Right lobe of liver (tissue), 4 donors: ENCODE measurements at regions not wholly inside any gene's neighbourhood (a gene's known extent, or its start where the extent isn't known, plus 50 kb on each side); places are given as distances from the start of the nearest gene placed in this dataset.
"Not testable (repeated sequence)": the region's sequence is repeated elsewhere in the genome, so short reads cannot be mapped to it uniquely, and the experiment has no call there.

Experiments
- CTCF ChIP-seq, 4 donors: fragments of 200-600 bp in 3 of 4; fragments of 450-650 bp in 1 of 4; IDR thresholded peaks; one replicate each; pipeline versions ENCODE4 v1.5.1 to v1.8.0; 2016 to 2022; ENCODE audit warnings: antibody characterized with exemption in 4 of 4, mild to moderate bottlenecking in 2 of 4
- POLR2A ChIP-seq: fragments of 450-650 bp; IDR thresholded peaks from one replicate; pipeline ENCODE4 v1.6.1; 2017; ENCODE audit warnings: antibody characterized with exemption, mild to moderate bottlenecking
- donor health status: DM: no; HTN: no; CAD: no.
- donor health status: DM: no; HTN: no; CAD: no.
- donor health status: DM: no; HTN: yes; CAD: no.

- not testable (repeated sequence) for TF ChIP-seq CTCF (IDR thresholded peaks at IDR 0.05); POLR2A
Observed at GRCh38 chr12:116666829-116667228, 71.0 kb downstream of the SPRING1 start.
